ENCODE measurements at regions not wholly inside any gene's neighbourhood (a gene's known extent, or its start where the extent isn't known, plus 50 kb on each side); places are given as distances from the start of the nearest gene placed in this dataset.

GRCh38 chr2:192345287-192345686 is 150.6 kb upstream of the TMEFF2 start:
- TF ChIP-seq CTCF (IDR thresholded peaks at IDR 0.05; ENCODE audit: unreplicated experiment), result no peak
- no TSS peak for BruUV-seq (replicated peaks)
- Mint-ChIP-seq H3K27ac (ENCODE audit: low read depth, unreplicated experiment) (no peak overlapping the region), H3K4me3 (ENCODE audit: unreplicated experiment) (no peak overlapping the region), H3K27me3 (ENCODE audit: insufficient read depth, unreplicated experiment) (no peaks in the 10 kb centered on the region), H3K36me3 (ENCODE audit: insufficient read depth, unreplicated experiment) (no peaks in the 10 kb centered on the region), H3K9me3 (ENCODE audit: unreplicated experiment) (peaks cover 8% of the 10 kb centered on the region), H3K4me1 (ENCODE audit: insufficient read depth, unreplicated experiment) (no peaks in the 10 kb centered on the region)
- DNase-seq (ENCODE audit: unreplicated experiment), result no peak
- CTCF ChIA-PET, result interaction anchor here (0.7 to 1.2 kb wide), 3 partner anchors 9 to 1239 kb away, joined by 3 read pairs; no protein-coding TSS in a partner anchor
- intact Hi-C loops (cut with micrococcal nuclease), result no loop called here
- POLR2A ChIA-PET, result interaction anchor here (1.3 kb wide), 1 partner anchor 9 kb away, joined by 3 read pairs; no protein-coding TSS in a partner anchor

DNA sequence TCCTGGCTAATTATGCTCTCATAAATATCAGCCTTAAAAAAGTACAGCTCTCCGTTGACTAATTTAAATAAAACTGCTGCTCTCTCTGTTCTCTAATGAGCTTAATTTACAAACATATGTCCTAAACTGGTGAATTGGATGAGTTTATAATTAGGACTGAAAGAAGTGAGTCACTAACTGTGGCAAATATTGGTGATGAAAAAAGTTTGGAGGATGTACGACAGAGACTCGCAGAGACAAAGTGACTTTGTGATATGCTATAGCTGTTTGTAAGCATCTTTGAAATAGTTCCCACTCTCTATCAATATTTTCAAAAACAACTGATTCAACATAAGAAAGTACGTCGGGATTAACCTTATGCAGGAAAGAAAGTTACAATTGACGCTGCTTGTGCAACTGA is 138.9 kb upstream of the TMEFF2 start:
- H3K4me1 Mint-ChIP-seq (ENCODE audit: insufficient read depth, unreplicated experiment), result no peaks in the 10 kb centered on the region
- no TSS peak for BruUV-seq (replicated peaks)
- no peaks in the 10 kb centered on the region for H3K36me3 Mint-ChIP-seq (ENCODE audit: insufficient read depth, unreplicated experiment)
- TF ChIP-seq CTCF (IDR thresholded peaks at IDR 0.05; ENCODE audit: unreplicated experiment), result no peak
- intact Hi-C loops (cut with micrococcal nuclease), result no loop called here
- DNase-seq (ENCODE audit: unreplicated experiment), result no peak
- H3K27me3 Mint-ChIP-seq (ENCODE audit: insufficient read depth, unreplicated experiment), result no peaks in the 10 kb centered on the region
- ChIA-PET POLR2A (interaction anchor here (0.6 kb wide), 1 partner anchor 275 kb away, joined by 3 read pairs; no protein-coding TSS in a partner anchor), CTCF (no interaction called here)
- H3K9me3 Mint-ChIP-seq (ENCODE audit: unreplicated experiment), result no peaks in the 10 kb centered on the region
- H3K27ac Mint-ChIP-seq (ENCODE audit: low read depth, unreplicated experiment), result no peak overlapping the region
- no peak overlapping the region for H3K4me3 Mint-ChIP-seq (ENCODE audit: unreplicated experiment)

GRCh38 chr2:192328297-192328696 is 133.6 kb upstream of the TMEFF2 start:
- Mint-ChIP-seq H3K36me3 (ENCODE audit: insufficient read depth, unreplicated experiment) (no peaks in the 10 kb centered on the region), H3K27ac (ENCODE audit: low read depth, unreplicated experiment) (no peak overlapping the region), H3K27me3 (ENCODE audit: insufficient read depth, unreplicated experiment) (no peaks in the 10 kb centered on the region), H3K9me3 (ENCODE audit: unreplicated experiment) (no peaks in the 10 kb centered on the region), H3K4me1 (ENCODE audit: insufficient read depth, unreplicated experiment) (no peaks in the 10 kb centered on the region), H3K4me3 (ENCODE audit: unreplicated experiment) (no peak overlapping the region)
- POLR2A ChIA-PET, result no interaction called here
- DNase-seq (ENCODE audit: unreplicated experiment), result no peak
- TF ChIP-seq CTCF (IDR thresholded peaks at IDR 0.05; ENCODE audit: unreplicated experiment), result no peak
- intact Hi-C loops (cut with micrococcal nuclease), result no loop called here
- no TSS peak for BruUV-seq (replicated peaks)
- CTCF ChIA-PET, result no interaction called here

DNA sequence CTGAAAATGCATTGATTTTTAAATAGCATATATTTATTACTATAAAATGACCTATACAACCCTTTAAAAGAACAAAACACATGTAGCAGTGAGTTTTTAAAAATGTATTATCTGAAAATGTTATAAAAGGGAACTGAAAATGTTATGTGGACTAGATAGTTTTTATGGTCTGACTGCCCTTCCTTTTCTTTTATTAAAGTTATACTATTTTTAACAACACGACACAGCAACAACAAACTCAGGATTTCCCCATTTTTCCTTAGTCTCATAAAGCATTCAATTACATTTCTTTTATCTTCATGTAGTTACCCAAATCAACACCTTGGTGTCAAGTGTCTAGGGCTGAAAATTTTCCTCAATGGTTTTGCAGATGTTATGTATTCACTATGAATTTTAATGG is 132.8 kb upstream of the TMEFF2 start:
- BruUV-seq (replicated peaks), result no TSS peak
- Mint-ChIP-seq H3K36me3 (ENCODE audit: insufficient read depth, unreplicated experiment) (no peaks in the 10 kb centered on the region), H3K4me1 (ENCODE audit: insufficient read depth, unreplicated experiment) (no peaks in the 10 kb centered on the region), H3K9me3 (ENCODE audit: unreplicated experiment) (no peaks in the 10 kb centered on the region), H3K27me3 (ENCODE audit: insufficient read depth, unreplicated experiment) (no peaks in the 10 kb centered on the region), H3K27ac (ENCODE audit: low read depth, unreplicated experiment) (no peak overlapping the region), H3K4me3 (ENCODE audit: unreplicated experiment) (no peak overlapping the region)
- DNase-seq (ENCODE audit: unreplicated experiment), result no peak
- intact Hi-C loops (cut with micrococcal nuclease), result no loop called here
- no peak for TF ChIP-seq CTCF (IDR thresholded peaks at IDR 0.05; ENCODE audit: unreplicated experiment)
- POLR2A ChIA-PET, result no interaction called here
- CTCF ChIA-PET, result no interaction called here
